ENCODE measurements at regions not wholly inside any gene's neighbourhood (a gene's known extent, or its start where the extent isn't known, plus 50 kb on each side); places are given as distances from the start of the nearest gene placed in this dataset.
"Not testable (repeated sequence)": the region's sequence is repeated elsewhere in the genome, so short reads cannot be mapped to it uniquely, and the experiment has no call there.

DNA sequence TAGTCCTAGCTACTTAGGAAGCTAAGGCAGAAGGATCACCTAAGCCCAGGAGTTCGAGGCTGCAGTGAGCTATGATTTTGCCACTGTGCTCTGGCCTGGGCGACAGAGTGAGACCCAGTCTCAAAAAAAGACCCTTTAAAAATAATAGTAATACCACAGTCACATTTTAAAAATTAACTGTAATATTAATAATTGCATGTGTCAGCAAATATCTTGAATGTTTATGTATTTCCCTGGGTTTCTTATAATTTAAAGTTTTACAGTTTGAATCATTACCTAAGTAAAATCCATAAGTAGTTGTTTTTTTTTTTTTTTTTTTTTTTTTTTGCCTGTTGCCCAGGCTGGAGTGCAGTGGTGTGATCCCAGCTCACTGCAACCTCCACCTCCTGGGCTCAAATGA is 69.2 kb downstream of the LYZL2 start:
- DNase-seq = no peak

DNA sequence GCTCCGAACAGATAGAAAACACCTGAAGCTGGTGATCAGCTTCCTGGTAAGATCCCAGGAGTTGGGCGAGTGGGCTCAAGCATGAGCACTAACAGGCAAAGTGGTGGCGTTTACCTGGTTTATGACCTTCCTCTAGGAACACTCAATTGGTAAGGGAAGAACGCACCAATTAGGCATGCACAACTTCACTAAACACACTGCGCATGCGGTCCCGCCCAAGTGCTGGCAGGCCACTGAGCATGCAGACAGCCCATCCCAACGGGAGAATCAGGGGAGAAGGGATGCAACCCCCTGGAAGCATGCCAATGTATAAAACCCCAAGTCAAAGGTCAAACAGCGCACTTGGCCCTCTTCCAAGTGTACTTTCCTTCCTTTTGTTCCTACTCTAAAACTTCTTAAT is 70.4 kb downstream of the LYZL2 start:
- no peak for DNase-seq

DNA sequence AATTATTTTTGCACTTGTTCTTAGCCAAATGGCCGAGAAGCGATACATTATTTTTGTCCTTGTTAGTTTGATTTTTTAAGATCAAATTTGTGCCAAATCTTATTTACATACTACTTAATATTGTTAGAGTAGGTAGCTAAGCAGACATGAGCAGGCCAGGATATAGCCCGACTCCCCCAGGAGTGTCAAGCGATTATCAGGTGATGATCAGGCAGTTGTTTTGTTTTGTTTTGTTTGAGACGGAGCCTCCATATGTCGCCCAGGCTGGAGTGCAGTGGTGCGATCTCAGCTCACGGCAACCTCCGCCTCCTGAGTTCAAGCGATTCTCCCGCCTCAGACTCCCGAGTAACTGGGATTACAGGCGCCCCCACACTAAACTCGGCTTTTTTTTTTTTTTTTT is 71.1 kb downstream of the LYZL2 start:
- DNase-seq = no peak

DNA sequence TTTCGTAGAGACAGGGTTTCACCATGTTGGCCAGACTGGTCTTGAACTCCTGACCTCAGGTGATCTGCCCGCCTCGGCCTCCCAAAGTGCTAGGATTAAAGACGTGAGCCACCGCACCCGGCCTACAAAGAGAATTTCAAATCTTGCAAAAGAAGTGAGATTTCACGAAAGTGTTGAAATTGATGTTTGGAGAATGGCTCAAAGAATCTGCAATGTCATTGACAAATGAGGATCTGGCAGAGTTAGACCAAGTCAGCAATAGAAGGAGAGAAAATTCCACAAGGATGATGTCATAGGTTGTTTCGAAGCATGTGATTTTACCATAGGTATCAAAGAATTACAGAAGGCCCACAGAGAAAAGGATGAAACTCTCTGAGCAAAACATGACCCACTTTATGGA is 71.7 kb downstream of the LYZL2 start:
- DNase-seq = no peak

DNA sequence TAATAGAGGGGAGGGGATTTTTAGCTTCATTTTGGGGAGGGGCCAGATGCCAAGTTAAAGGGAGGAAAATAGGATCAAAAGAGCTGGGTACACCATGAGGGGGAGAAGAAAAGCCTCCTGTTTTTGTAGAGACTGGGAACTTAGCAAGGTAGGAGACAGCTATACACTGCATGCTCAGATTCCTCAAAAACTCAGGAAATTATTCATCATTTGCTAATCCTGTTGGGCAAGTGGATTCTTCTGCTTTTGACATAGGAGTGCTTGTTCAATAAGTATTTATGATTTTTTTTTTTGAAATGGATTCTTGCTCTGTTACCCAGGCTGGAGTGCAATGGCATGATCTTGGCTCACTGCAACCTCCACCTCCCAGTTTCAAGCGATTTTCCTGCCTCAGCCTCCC is 73.4 kb downstream of the LYZL2 start:
- DNase-seq = no peak

DNA sequence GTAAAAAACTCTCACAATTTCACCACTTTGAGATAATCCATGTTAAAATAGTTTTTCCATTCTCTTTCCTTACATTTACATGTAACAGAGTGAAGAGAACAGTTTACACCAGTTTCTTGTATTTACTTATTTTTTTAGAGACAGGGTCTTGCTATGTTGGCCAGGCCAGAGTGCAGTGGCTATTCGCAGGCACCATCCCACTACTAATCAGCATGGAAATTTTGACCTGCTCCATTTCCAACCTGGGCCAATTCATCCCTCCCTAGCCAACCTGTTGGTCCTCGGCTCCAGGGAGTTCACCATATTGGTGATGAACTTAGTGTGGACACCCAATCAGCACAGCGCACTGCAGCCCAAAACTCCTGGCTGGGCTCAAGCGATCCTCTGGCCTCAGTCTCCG is 74.1 kb downstream of the LYZL2 start:
- no peak for DNase-seq

DNA sequence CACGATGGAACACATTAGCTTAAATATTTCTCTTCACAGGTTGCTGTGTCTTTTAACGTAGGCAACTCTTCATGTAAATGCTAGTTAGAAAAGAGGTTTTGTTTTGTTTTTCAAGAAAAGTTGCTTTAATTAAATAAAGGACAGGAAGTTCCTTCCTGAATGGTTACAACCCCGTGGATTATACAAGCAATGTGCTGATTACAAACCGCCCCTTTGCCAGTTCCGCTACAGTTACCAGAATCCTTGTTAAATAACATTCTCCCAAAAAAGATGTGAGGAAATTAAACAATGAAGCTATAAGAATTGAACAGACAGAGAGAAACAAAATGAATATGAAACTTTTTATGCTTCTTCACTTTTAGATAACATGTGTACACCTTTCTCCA is 75.1 kb downstream of the LYZL2 start:
- DNase-seq = no peak

DNA sequence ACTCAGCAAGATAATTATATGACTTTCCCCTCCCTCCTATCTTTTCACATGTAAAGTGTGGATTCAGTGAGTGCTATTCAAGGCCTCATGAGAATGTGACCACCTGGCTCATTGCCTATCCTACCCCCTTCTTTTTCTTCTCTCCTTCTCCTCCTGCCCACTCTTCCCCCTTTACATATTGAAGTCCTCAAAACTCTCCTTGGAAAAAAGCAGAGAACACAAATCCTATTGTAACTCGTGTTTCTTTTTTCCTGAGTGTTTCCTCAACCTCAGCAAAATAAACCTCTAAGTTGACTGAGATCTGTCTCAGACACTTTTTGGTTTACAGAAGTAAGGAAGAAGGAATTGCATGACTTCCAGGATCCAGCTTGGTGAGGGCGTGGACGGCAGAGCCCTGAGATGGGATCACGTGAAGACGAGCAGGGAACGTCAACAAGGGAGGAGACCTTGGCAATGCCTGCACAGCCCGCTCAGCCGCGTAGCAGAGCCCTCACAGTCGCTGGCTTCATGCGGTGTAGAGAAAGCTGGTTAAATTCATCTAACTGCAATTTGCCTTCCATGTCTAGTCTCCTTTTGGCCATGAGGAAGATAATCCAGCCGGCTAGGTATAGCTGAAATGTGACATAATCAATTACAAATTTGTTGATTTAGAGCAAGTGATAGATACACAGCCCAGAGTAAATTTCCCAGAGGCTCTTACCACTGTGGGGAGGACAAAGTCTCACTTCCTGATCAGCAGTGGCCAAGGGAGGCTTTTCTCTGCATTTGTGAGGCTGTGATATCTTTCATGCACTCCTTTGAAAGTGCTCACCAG is 75.7 kb downstream of the LYZL2 start:
- DNase-seq = no peak

DNA sequence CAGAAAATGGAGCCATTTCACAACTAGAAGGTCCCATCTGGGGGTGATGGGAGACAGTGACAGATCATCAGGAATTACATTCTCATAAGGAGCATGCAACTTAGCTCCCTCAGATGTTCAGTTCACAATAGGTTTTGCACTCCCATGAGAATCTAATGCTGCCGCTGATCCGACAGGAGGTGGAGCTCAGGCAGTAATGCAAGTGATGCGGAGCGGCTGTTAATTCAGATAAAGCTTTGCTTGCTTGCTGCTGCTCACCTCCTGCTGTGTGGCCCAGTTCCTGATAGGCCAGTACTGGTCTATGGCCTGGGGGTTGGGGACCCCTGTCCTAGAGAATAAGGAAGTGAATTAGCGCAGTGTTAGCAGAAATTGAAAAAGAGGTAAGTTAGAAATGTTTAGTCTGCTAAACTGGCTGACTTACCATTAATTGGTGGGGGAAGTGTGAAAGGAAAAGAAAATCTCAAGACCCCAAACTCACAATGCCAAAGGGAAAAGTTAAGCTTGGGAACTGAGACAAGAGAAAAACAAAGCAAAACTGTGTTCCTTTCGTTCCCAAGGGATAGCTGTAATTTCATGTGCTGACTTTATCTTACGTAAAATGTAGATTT is 76.4 kb downstream of the LYZL2 start:
- DNase-seq = no peak

DNA sequence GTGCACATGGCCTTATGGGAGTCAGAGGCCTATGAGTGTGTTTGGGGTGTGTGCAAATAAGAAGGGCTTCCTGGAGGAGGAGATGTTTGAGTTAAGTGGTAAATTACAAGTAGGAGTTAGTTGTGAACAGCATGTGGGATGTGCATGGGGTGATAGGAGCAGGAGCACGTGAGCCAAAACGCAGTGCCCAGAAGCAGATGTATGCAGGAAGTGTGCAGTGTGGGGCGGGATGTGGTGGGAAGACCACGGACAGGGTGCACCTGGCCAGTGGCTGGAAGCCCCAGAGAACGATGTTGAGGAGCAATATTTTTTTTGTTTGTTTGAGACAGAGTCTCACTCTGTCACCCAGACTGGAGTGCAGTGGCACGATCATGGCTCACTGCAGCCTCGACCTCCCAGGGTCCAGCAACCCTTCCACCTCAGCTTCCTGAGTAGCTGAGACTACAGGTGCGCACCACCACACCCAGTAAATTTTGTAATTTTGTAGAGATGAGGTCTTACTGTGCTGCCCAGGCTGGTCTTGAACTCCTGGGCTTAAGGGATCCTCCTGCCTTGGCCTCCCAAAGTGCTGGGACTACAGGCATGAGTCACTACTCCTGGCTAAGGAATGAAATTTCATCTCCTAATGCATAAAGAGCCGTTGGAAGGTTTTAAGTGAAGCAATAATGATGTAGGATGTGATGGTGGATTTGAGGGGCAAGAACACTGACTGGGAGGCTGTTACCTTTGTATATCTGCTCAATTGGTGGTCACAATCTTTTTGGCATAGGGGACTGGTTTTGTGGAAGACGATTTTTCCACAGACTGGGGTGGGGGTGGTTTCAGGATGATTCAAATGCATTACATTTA is 78.4 kb downstream of the LYZL2 start:
- no peak for DNase-seq

DNA sequence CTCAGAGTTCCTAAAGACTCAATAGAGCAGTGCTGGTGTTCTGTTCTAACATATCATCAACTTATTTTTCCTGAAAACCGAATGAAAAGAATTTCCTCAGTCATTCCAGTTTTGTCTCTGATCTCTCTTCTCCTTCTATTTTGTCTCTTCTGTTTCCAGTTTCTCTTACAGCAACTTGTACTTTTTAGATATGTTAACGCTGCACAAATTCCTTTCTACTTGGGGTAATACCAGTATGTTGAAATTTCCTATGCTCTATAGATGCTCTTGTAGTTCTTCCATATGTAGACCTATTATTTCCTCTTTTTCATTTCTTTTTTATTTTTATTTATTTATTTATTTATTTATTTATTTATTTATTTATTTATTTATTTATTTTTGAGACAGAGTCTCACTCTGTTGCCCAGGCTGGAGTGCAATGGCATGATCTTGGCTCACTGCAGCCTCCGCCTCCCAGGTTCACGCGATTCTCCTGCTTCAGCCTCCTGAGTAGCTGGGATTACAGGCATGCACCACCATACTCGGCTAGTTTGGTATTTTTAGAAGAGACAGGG is 80.3 kb downstream of the LYZL2 start:
- not testable (repeated sequence) for DNase-seq

DNA sequence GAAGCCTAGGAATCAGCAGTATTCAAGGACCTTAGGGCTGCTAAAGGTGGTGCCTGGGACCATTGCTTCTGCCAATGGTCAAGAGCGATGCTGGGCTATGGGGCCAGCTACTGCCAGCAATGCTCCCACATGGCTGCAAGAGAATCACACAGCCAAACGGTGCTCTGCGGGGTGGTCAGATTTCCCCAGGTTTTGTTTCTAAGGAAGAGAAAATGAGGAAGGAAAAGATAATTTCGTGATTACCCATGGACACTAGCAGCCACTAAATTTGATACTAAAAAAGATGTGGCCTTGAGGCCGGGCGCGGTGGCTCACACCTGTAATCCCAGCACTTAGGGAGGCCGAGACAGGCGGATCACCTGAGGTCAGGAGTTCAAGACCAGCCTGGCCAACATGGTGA is 83.0 kb downstream of the LYZL2 start:
- no peak for DNase-seq

DNA sequence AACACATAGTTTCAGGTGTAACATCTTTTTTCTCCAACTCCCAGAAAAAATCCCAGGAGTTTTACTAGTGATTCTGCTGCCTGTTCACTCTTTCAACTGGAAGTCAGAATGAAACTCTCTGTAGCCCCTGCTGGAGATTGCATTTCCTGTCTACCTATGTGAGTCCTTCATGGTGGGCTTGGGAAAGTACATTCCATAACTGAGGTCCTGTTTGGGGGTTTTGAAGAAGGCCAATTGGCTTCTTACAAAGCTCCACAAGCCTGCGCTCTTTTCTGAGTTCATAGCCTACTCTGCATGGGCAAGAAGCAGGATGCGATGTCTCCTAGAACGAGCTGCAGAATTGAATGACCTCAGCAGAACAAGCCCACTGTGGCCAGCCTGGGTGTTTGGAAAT is 86.7 kb downstream of the LYZL2 start:
- DNase-seq = no peak

DNA sequence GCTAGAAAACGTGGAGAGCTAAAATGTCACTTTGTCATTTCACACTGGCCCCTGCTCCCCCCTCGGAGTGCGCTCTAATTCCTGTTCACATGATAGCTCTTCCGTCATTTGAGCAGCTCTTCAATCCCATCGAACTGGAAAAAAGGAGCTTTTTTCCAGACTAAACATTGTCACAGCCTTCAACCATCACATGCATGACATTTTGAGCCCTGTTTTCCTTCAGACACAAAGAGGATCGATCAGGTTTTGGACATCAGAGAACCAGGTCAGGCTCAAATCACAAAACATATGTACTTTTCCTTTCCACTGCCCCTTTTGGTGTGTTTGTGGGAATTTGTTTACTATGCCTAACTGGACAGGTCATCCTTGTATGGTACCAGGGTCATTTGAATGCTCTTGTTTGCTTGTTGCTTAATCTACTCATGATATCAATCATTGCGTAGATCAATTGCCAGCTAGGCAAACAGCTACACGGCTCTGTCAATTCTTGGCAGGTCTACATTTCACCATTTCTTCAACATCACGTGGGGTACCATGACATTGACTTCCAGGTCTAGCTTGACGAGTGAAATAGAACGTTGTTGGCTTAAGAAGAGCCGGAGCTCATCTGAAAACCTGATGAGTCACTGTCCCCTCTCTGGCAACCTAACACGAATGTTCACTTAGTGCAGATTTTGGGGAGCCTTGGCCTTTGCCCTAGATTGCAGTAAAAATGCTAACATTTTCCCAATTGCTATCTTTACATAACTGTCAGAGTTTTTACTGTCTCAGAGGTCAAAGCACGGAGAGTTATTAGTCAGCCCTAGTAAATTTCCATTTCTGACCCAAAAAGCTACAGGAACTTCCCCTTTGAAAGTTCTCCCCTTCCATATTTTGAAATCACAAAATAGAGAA is 87.3 kb downstream of the LYZL2 start:
- DNase-seq = no peak

DNA sequence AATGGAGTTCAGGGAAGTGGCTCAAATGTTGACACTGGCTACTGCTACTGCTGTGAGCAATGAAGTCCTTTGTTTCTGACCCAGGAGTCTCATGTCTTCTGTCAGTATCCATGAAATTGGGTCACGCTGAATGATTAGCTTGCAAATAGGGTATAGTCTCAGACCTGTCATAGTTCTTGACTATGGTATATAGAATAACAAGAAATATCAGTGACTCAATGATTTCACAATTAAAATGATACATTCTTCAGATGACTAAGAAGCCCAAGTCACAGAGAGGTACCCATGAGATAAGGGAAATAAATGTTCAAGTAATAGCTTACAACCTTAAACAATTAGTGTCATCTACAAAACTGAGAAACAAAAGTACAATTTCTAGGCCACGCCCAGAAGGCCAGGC is 89.3 kb downstream of the LYZL2 start:
- no peak for DNase-seq

DNA sequence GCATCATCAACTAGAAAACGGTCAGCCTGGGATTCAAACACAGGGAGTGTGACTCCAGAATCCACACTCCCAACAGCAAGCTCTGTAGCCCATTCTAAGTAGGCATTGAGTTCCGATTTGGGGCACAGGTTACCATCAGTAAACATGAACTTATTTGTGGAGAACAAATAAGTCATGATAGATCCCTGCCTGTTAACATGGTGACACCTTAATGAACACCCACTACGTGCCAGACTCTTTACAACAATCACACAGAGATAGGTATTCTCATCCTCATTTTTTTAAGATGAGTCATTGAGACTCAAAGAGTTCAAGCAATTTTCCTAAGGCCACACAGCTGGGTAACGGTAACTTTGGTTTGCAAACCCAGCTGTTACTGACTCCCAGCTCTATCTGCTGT is 91.5 kb downstream of the LYZL2 start:
- no peak for DNase-seq

DNA sequence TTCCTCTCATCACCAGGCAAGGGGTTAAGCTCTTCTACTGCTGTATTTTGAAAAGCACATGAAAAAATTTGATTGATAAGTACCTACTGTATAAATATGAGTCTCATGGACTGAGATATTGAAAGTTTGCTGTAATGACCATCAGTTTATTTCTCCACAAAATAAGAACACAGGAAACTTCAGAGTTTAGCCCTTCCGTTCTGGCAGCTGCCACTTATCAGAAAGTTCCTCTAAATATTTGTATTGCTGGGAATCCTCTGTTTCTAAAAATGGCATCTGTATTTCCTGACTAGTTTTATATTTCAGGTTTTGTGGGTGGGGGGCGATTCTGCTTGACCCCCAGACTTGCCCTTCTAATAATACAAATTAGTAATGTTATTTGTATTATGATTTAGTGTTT is 92.0 kb downstream of the LYZL2 start:
- no peak for DNase-seq

DNA sequence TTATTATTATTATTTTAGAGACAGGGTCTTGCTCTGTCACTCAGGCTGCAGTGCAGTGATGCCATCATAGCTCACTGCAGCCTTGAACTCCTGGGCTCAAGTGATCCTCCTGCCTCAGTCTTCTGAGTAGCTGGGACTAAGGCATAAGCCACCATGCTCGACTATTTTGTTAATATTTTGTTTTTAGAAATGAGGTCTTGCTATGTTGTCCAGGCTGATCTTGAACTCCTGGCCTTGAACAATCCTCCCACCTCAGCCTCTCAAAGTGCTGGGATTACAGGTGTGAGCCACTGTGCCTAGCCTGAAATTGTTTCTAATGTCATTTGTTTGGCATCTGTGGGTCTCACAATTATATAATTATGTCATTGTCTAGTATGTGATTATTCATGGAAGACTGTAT is 92.4 kb downstream of the LYZL2 start:
- not testable (repeated sequence) for DNase-seq

DNA sequence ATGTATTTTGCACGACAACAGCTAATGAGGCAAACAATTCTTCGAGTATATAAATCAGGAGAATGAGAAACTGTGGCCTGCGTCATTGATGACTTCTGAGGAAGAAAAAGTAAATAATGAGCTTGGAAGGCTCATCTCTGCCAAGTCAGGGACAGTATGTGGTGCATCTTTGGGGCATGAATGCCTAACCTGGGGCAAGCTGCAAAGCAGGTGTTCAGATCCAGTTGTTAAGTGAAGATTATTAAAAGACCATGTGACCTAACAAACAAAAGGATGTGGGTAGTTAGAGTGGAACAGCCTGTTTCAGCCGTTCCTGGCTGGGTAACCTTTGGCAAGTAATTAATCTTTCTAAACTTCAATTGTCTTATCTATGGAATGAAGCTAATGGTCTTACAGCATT is 93.0 kb downstream of the LYZL2 start:
- no peak for DNase-seq

DNA sequence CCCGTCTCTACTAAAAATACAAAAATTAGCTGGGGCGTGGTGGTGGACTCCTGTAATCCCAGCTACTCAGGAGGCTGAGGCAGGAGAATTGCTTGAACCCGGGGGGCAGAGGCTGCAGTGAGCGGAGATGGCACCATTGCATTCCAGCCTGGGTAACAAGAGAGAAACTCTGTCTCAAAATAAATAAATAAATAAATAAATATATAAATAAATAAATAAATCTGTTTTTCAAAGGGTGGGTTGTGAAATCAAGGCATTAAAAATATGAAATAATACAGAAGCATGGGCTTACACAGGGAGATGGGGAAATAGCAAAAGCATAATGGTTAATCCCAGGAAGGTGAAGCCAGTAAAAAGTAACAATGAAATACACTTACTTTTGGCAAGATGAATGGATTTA is 93.9 kb downstream of the LYZL2 start:
- no peak for DNase-seq

DNA sequence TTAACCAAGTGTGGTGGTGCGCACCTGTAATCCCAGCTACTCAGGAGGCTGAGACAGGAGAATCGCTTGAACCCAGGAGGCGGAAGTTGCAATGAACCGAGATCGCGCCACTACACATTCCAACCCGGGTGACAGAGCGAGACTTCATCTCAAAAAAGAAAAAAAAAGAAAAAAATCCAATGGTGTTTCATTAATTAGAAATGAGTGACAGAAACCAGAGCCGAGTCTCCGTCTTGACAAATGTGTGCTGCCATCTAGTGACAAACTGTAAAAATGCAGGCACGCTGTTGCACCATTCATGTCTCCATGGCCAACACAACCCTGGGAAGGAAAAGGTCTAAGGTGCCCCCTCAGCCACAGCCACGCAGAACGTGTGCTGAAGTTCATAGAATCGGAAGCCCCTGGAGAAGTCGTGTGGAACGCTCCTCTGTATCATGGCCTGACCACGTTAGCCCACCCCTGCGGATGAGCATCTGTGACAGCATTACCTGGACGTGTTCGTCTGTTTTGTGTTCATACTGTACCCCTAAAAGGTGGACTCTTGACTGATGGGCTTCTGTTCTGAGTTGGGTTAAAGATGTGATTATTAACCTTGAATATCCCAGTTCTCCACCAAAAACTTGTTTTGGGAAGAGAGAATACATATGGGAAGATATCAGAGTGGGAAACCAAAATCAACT is 94.9 kb downstream of the LYZL2 start:
- DNase-seq = peak; percentile 75

Measured in left kidney (tissue), 1 donor.